HG03139 (cell line): ENCODE measurements at regions not wholly inside any gene's neighbourhood (a gene's known extent, or its start where the extent isn't known, plus 50 kb on each side); places are given as distances from the start of the nearest gene placed in this dataset.

ENCODE experiments used
- ATAC-seq: cut with Tn5 transposase; IDR thresholded peaks from one replicate; pipeline ENCODE4 v1.9.1; 2021; ENCODE audit not compliant: unreplicated experiment

DNA sequence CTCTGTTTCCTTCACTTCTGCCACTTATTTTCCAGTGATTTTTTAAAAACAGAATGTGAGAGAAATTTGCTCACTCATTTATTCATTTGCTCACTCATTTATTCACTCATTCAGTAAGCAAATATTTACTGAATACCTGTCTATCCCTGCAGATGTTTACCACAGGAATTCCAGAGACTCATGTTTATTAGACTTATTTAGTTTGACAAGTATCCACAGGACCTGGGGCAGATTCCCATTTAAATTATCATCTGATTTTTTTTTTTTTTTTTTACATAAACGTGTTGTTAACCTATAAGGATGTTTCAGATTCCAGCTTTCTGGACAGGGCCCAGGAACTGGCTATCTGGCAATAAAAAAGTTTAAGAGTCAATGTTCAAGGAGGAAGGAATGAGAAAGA lies 175.1 kb upstream of the ERBB4 start:
- no peak for ATAC-seq

GRCh38 chr2:212712991-212713390 lies 174.4 kb upstream of the ERBB4 start:
- ATAC-seq, result no peak

GRCh38 chr2:212712466-212712865 lies 173.9 kb upstream of the ERBB4 start:
- ATAC-seq, result no peak

DNA sequence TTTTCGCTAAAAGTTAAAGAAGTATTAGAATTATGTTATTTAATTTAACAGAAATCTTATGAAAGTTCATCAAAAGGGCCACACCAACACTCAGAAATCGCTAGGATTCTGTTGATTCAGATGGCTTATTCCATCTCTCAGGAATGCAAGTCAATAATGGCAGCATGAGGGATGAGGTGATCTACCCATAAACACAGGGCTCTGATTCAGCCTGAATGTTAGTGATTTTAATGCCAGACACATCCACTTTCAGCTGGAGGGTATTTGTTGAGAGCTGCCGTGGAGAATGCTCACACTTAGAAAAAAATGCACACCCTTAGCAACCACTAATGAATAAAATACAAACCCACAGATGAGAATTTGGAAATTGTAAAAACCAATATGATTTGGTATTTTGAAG lies 173.3 kb upstream of the ERBB4 start:
- no peak for ATAC-seq

DNA sequence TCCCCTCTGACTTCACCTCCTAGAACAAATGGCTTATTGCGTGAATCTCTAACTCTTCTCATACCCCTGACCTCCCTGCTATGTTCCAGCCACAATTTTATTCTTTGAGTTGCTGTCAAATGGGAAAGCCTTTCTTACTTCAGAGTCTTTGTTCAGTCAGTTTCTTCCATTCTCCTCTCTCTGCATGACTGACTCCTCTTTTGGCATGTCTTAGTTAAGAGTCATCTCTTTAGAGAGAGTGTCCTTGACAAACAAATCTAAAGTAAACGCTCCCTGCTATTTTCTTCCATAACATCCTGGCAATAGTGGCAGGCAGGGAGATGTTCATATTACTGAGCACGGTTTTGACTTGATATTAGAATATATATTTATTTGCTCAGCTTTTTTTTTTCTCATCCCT lies 170.7 kb upstream of the ERBB4 start:
- ATAC-seq, result no peak

GRCh38 chr2:212708355-212708754 lies 169.8 kb upstream of the ERBB4 start:
- ATAC-seq, result no peak

- ATAC-seq, result no peak
Observed at GRCh38 chr2:212695426-212695825, 156.8 kb upstream of the ERBB4 start.

- ATAC-seq, result no peak
Observed at GRCh38 chr2:212694398-212694797, 155.8 kb upstream of the ERBB4 start.

GRCh38 chr2:212692466-212692865 lies 153.9 kb upstream of the ERBB4 start:
- ATAC-seq, result no peak

- no peak for ATAC-seq
Observed at GRCh38 chr2:212686285-212686895, 147.8 kb upstream of the ERBB4 start.

DNA sequence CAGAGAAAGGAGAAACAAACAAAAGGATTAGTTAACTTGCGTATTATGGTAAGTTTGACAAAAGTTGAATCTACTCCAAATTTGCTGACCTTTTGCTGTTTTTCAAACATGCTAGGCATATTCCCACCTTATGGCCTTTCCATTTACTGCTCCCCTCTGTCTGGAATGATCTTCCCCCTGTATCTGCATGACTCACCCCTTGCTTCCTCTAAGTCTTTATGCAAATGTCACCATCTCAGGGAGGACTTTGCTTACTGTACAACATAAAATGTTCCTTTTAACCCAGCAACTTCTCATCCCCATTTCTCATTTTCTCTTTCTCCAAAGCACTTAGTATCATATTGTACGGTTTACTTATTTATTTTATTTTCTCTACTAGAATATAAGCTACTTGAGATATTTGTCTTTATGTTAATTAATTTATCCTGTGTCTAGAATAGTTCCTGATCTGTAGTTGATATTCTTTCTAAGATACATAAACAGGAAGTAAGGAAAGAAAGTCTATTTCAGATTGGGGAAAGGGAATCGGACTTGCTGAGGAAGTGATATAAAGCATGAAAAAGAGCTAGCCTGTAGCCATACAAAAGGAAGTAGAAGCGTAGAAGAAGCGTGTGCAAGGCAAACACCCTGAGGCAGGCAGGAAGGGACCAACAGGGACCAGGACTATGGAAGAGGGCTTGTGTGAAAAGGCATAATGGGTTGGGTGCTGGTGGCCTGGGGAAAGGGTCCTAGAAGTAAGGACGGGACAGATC lies 144.9 kb upstream of the ERBB4 start:
- ATAC-seq, result no peak

- ATAC-seq, result no peak
Observed at GRCh38 chr2:212682937-212683336, 144.3 kb upstream of the ERBB4 start.

DNA sequence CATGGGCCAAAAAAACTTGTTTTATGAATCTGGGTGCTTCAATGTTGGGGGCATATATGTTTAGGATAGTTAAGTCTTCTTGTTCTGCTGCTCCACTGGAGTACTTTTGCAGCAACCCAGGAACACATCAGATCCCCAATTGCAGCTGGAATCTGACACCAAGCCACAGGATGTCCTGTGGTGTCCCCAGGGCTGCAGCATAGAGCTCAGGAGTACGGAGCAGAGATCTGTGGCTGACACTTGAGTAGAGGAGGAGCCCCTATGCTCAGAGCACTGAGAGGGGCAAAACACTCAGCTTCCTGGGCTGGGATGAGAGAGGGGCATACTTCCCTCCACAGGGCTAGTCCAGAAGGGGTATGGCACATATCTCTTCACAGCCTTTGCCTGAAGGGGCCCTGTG lies 138.9 kb upstream of the ERBB4 start:
- ATAC-seq, result no peak

GRCh38 chr2:212672186-212672585 lies 133.6 kb upstream of the ERBB4 start:
- no peak for ATAC-seq

DNA sequence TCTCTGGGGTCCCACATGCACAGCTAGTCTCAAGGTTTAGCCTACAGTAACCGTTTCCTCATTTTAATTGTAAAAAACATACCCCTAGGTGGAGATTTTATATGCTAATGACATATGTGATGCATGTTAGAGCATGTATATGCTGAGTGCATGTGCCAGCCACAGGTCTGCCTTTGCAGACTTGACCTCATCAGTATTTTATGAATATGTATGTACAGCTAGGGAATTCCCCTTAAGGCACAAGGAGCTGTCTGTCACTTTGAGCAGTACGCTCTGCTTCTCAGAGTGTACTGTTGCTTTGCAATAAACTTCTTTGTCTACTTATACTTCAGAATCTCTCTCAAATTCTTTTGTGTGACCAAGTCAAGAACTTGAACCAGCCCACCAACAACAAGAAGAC lies 131.2 kb upstream of the ERBB4 start:
- ATAC-seq, result no peak

DNA sequence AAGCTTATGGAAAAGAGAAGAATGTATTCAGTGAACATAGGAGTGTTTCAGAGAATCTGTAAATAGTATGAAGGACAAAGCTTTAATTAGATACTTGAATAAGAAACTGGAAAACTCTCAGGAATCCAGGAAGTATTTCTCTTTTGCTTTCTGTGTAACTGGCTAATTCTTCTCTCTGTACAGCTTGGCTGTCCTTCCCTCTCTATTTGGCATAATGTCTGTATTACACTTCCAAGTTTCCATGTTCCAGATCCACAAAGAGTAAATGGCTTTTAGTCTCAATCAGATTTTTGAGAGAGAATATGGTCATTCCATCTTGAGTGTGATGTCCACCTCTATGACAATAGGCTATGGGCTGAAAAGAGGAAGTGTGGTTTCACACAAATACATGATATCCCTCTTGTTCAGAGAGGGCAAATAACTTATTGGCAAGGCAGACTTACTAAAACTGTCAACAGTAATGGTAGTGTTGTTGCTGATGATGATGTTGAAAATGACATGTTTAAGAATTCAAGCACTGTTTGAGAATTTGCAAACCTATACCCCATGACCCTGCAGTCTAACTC lies 129.2 kb upstream of the ERBB4 start:
- no peak for ATAC-seq

DNA sequence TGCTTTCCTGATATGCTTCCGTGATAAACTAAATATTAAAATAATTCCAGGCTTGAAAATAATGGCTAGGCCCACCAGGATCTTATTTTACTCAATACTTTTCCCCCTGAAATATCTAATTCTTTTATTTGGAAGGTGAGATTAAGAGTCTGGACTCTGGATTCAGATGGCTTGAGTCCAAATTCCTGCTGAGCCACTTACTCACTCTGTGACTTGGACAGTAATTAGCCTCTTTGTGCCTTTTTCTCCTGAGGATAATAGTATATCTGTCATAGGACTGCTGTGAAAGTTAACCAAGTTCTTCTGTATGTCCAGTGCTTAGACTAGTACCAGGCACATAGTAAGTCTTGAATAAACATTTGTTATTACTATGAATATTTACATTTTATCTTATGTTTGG lies 127.3 kb upstream of the ERBB4 start:
- no peak for ATAC-seq

GRCh38 chr2:212659441-212659840 lies 120.8 kb upstream of the ERBB4 start:
- ATAC-seq, result no peak

GRCh38 chr2:212649646-212650045 lies 111.0 kb upstream of the ERBB4 start:
- ATAC-seq, result no peak

GRCh38 chr2:212646698-212647366 lies 108.2 kb upstream of the ERBB4 start:
- ATAC-seq, result no peak

DNA sequence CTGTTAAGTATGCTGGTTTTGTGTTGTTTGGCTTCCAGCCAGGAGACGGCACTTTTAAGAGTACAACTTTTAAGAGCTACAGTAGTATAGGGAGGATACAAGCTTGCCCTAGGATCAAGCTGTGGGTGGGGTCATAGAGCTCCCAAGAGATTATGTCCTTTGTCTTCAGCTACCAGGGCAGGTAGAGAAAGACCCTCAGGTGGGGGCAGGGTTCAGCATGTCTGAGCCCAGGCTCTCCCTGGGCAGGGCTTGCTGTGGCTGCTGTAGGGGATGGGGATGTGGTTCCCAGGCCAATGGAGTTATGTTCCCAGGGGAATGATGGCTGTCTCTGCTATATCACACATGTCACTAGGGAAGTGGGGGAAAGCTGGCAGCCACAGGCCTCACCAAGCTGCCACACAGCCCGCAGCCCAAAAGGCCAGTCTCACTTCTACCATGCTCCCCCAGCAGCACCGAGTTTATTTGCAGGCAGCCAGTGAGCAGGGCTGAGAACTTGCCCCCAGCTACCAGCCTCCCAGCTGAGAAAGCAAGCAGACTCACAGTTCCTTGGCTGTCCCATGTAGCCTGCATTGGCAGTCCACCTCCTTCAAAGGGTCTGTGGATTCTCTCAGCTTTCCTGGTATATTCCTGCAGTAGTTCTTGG lies 105.7 kb upstream of the ERBB4 start:
- no peak for ATAC-seq

GRCh38 chr2:212640428-212640827 lies 101.8 kb upstream of the ERBB4 start:
- no peak for ATAC-seq
